OCI-LY3 (cell line): ENCODE measurements at regions not wholly inside any gene's neighbourhood (a gene's known extent, or its start where the extent isn't known, plus 50 kb on each side); places are given as distances from the start of the nearest gene placed in this dataset.
A peak's percentile ranks its signal among the peaks of the same experiment; 100 is the strongest.
"Not testable (repeated sequence)": the region's sequence is repeated elsewhere in the genome, so short reads cannot be mapped to it uniquely, and the experiment has no call there.

ENCODE experiments used
- CTCF ChIP-seq: fragments of 200-600, 300-600 bp; sonication (generic); IDR thresholded peaks from 2 replicates; pipeline ENCODE4 v1.5.1; 2014; ENCODE audit warnings: antibody characterized with exemption, low read length, low read depth
- EZH2phosphoT487 ChIP-seq: fragments of 200-600 bp; shearing (Covaris generic); IDR thresholded peaks from 2 replicates; pipeline ENCODE4 v1.6.1; 2018; ENCODE audit warnings: antibody characterized with exemption, mixed run types, low read depth

DNA sequence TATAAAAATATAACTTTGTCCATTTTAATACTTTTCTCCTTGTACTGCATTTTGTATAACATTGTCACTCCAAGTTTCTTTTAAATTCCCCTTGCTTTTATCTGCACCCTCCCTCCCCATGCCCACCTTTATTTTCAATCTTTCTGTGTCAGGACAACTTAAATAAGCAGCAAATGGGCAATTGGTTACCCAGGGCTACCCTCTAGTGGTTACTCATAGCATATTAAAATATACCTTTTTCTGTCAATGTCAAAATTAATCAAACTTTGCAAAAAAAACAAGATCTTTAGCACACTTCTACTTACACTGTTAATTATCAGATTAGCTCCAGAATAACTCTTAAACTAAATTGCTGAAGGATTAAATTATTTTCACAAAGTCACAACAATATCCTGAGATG, 2334.6 kb downstream of the EPHA3 start:
- peak; percentile 14; the same call in 1 of the 2 replicates for TF ChIP-seq CTCF
- not testable (repeated sequence) for TF ChIP-seq EZH2phosphoT487
